GM12878 (cell line): ENCODE measurements at regions not wholly inside any gene's neighbourhood (a gene's known extent, or its start where the extent isn't known, plus 50 kb on each side); places are given as distances from the start of the nearest gene placed in this dataset.

Experiments used
- ATF7 ChIP-seq: fragments of 450-650 bp; IDR thresholded peaks from 2 replicates; pipeline ENCODE4 v1.6.1; 2016; ENCODE audit warnings: low read depth, mild to moderate bottlenecking
- CUX1 ChIP-seq: IDR thresholded peaks from 2 replicates; pipeline ENCODE4 v1.6.1; 2012; ENCODE audit warnings: improper control_type of control experiment, low read depth, low read length; ENCODE audit not compliant: insufficient replicate concordance
- FOS ChIP-seq: IDR thresholded peaks from 3 replicates; pipeline ENCODE4 v1.6.1; 2011; ENCODE audit warnings: borderline replicate concordance; ENCODE audit not compliant: insufficient read length; ENCODE audit errors: extremely low read depth
- HDAC6 ChIP-seq: fragments of 200-600 bp; sonication (generic); IDR thresholded peaks from one replicate; pipeline ENCODE4 v1.8.0; 2017; ENCODE audit warnings: antibody characterized with exemption; ENCODE audit not compliant: unreplicated experiment
- IKZF1 ChIP-seq: fragments of 450-650 bp; conservative IDR thresholded peaks from 2 replicates; pipeline ENCODE4 v1.6.1; 2017; ENCODE audit warnings: antibody characterized with exemption, mild to moderate bottlenecking
- MEF2A ChIP-seq: IDR thresholded peaks from 2 replicates; pipeline ENCODE4 v1.6.1; 2011; ENCODE audit warnings: low read depth, mild to moderate bottlenecking, low read length, moderate library complexity; ENCODE audit not compliant: insufficient read depth
- NKRF ChIP-seq: fragments of 450-650 bp; conservative IDR thresholded peaks from 2 replicates; pipeline ENCODE4 v1.6.1; 2017; ENCODE audit warnings: mild to moderate bottlenecking, moderate library complexity
- NR2F1 ChIP-seq: fragments of 450-650 bp; conservative IDR thresholded peaks from 2 replicates; pipeline ENCODE4 v1.6.1; 2017; ENCODE audit warnings: mild to moderate bottlenecking
- RAD21 ChIP-seq: IDR thresholded peaks from 2 replicates; pipeline ENCODE4 v1.6.1; 2011; ENCODE audit warnings: mild to moderate bottlenecking, low read depth, low read length, moderate library complexity; ENCODE audit not compliant: insufficient read depth
- RCOR1 ChIP-seq: conservative IDR thresholded peaks from 2 replicates; pipeline ENCODE4 v1.6.1; 2012; ENCODE audit warnings: low read depth, low read length, improper control_type of control experiment
- SPI1 ChIP-seq: IDR thresholded peaks from 2 replicates; pipeline ENCODE4 v1.6.1; 2011; ENCODE audit warnings: low read depth, mild to moderate bottlenecking, low read length, moderate library complexity, borderline replicate concordance; ENCODE audit not compliant: insufficient read depth
- YY1 ChIP-seq: IDR thresholded peaks from 2 replicates; pipeline ENCODE4 v1.6.1; 2011; ENCODE audit warnings: low read depth, mild to moderate bottlenecking, low read length

GRCh38 chr16:85169333-85170065, 57.2 kb upstream of the CIBAR2 start (continued):
- TF ChIP-seq CUX1 (no peak), RCOR1 (no peak), IKZF1 (0 out of 2 replicates have a peak, but pooled peaks have one; percentile 30), HDAC6 (peak; percentile 38), FOS (no peak), YY1 (no peak), NR2F1 (no peak), MEF2A (no peak), RAD21 (no peak), SPI1 (no peak), NKRF (no peak), ATF7 (no peak)
- TF ChIP-seq, all 136 proteins: peak for 3
